Vagina (tissue), 2 donors: ENCODE measurements at regions not wholly inside any gene's neighbourhood (a gene's known extent, or its start where the extent isn't known, plus 50 kb on each side); places are given as distances from the start of the nearest gene placed in this dataset.

ENCODE experiments used
- DNase-seq, 2 donors: peaks; one replicate each; pipeline ENCODE4 v3.0.0-alpha.2; 2017; ENCODE audit errors: extremely low spot score in 2 of 2
- H3K27ac ChIP-seq: fragments of 200-600 bp; sonication (generic); one replicate; pipeline ENCODE4 v1.5.1; 2019
- H3K27me3 ChIP-seq: fragments of 200-600 bp; sonication (generic); one replicate; pipeline ENCODE4 v1.5.1; 2019
- H3K36me3 ChIP-seq, 2 donors: fragments of 200-600 bp; sonication (generic); one replicate each; pipeline ENCODE4 v1.5.1; 2017 to 2019
- H3K4me1 ChIP-seq: fragments of 200-600 bp; sonication (generic); one replicate; pipeline ENCODE4 v1.5.1; 2019
- H3K4me3 ChIP-seq, 2 donors: fragments of 200-600 bp; sonication (generic); 1 replicate in 1 of 2; 2 replicates in 1 of 2; pipeline ENCODE4 v1.5.1; 2016 to 2019
- H3K9me3 ChIP-seq: fragments of 200-600 bp; sonication (generic); one replicate; pipeline ENCODE4 v1.5.1; 2019
- POLR2A ChIP-seq, 2 donors: fragments of 450-650 bp; IDR thresholded peaks; one replicate each; pipeline ENCODE4 v1.6.1; 2017; ENCODE audit warnings: antibody characterized with exemption in 2 of 2, mild to moderate bottlenecking in 2 of 2, moderate library complexity in 2 of 2
- POLR2AphosphoS5 ChIP-seq, 2 donors: sonication (generic); formaldehyde crosslinking; IDR thresholded peaks; one replicate each; pipeline ENCODE4 v1.9.0; 2017; ENCODE audit warnings: antibody characterized with exemption in 2 of 2, mild to moderate bottlenecking in 2 of 2, low read depth in 1 of 2; ENCODE audit not compliant: insufficient read depth in 1 of 2
- intact Hi-C: fragments of 100-400 bp; cut with DNase I; formaldehyde crosslinking; loops from one replicate; pipeline ENCODE4 v1.15.1; 2023
- TF ChIP-seq, protein P1 (sequence below), 3 experiments: fragments of 450-650 bp in 2 of 3; fragments of 200-600 bp in 1 of 3; sonication (generic) in 1 of 3; IDR thresholded peaks; one replicate each; pipeline ENCODE4 v1.5.1; 2017 to 2019; ENCODE audit warnings: antibody characterized with exemption in 3 of 3, mild to moderate bottlenecking in 2 of 3, moderate library complexity in 2 of 3

DNA sequence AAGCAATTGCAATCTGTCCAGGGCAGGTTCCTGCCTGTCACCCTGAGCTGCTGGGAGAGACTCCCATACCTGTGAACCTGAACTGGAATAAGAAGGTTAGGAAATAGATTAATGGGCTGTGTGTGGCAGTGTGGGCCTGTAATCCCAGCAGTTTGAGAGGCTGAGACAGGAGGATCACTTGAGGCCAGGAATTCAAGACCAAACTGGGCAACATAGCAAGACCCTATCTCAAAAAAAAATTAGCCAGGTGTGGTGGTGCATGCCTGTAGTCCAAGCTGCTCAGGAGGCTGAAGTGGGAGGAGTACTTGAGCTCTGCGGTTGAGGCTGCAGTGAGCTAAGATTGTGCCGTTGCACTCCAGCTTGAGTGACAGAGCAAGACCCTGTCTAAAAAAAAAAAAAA lies 127.7 kb upstream of the DSEL start:
- Histone ChIP-seq H3K4me1 (no peaks in the 10 kb centered on the region), H3K4me3 (no peak overlapping the region), H3K27ac (no peak overlapping the region), H3K9me3 (no peaks in the 10 kb centered on the region), H3K36me3 (no peaks in the 10 kb centered on the region), H3K27me3 (no peaks in the 10 kb centered on the region)
- no peak for TF ChIP-seq POLR2A (IDR thresholded peaks at IDR 0.05)
- TF ChIP-seq, protein P1, sequence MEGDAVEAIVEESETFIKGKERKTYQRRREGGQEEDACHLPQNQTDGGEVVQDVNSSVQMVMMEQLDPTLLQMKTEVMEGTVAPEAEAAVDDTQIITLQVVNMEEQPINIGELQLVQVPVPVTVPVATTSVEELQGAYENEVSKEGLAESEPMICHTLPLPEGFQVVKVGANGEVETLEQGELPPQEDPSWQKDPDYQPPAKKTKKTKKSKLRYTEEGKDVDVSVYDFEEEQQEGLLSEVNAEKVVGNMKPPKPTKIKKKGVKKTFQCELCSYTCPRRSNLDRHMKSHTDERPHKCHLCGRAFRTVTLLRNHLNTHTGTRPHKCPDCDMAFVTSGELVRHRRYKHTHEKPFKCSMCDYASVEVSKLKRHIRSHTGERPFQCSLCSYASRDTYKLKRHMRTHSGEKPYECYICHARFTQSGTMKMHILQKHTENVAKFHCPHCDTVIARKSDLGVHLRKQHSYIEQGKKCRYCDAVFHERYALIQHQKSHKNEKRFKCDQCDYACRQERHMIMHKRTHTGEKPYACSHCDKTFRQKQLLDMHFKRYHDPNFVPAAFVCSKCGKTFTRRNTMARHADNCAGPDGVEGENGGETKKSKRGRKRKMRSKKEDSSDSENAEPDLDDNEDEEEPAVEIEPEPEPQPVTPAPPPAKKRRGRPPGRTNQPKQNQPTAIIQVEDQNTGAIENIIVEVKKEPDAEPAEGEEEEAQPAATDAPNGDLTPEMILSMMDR (IDR thresholded peaks at IDR 0.05): no peak
- no peak for TF ChIP-seq POLR2AphosphoS5 (IDR thresholded peaks at IDR 0.05; ENCODE audit: insufficient read depth in 1 of 2, low read depth in 1 of 2)
- no peak for DNase-seq
- intact Hi-C loops: loop anchor here (10.0 kb wide), 1 partner anchor 71 kb away; no protein-coding TSS in a partner anchor

DNA sequence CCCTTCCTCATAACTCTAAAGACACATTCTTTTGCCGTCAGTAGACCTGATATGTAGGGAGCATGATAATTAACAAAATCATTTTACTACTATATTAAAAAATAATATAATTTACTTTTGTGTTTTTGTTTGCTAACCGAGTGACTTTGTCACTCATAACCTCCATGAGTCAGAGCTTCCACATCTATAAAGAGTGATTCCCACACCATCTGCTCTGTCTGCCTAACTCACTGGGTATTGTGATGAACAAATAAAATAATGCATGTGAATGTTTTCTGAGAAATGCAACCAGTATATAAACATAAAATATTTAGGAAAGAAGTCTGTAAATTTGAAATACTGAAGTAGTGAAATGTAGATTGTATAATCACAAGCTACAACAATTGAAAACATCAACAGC lies 123.4 kb upstream of the DSEL start:
- H3K27ac ChIP-seq: no peak overlapping the region
- H3K27me3 ChIP-seq: no peaks in the 10 kb centered on the region
- H3K4me3 ChIP-seq: no peak overlapping the region
- no peak for DNase-seq
- H3K36me3 ChIP-seq: no peaks in the 10 kb centered on the region
- no peaks in the 10 kb centered on the region for H3K9me3 ChIP-seq
- TF ChIP-seq POLR2AphosphoS5 (IDR thresholded peaks at IDR 0.05; ENCODE audit: insufficient read depth in 1 of 2, low read depth in 1 of 2) (no peak), POLR2A (IDR thresholded peaks at IDR 0.05) (no peak)
- TF ChIP-seq, protein P1 (IDR thresholded peaks at IDR 0.05): no peak
- H3K4me1 ChIP-seq: no peaks in the 10 kb centered on the region
- intact Hi-C loops: loop anchor here (10.0 kb wide), 1 partner anchor 75 kb away; no protein-coding TSS in a partner anchor

- Histone ChIP-seq H3K4me1 (no peaks in the 10 kb centered on the region), H3K27ac (no peak overlapping the region), H3K27me3 (no peaks in the 10 kb centered on the region), H3K9me3 (no peaks in the 10 kb centered on the region), H3K4me3 (no peak overlapping the region), H3K36me3 (no peaks in the 10 kb centered on the region)
- TF ChIP-seq, protein P1 (IDR thresholded peaks at IDR 0.05): no peak
- TF ChIP-seq POLR2A (IDR thresholded peaks at IDR 0.05) (no peak), POLR2AphosphoS5 (IDR thresholded peaks at IDR 0.05; ENCODE audit: insufficient read depth in 1 of 2, low read depth in 1 of 2) (no peak)
- DNase-seq: no peak
- intact Hi-C loops: no loop called here
Observed at GRCh38 chr18:67636597-67637385, 120.3 kb upstream of the DSEL start.

DNA sequence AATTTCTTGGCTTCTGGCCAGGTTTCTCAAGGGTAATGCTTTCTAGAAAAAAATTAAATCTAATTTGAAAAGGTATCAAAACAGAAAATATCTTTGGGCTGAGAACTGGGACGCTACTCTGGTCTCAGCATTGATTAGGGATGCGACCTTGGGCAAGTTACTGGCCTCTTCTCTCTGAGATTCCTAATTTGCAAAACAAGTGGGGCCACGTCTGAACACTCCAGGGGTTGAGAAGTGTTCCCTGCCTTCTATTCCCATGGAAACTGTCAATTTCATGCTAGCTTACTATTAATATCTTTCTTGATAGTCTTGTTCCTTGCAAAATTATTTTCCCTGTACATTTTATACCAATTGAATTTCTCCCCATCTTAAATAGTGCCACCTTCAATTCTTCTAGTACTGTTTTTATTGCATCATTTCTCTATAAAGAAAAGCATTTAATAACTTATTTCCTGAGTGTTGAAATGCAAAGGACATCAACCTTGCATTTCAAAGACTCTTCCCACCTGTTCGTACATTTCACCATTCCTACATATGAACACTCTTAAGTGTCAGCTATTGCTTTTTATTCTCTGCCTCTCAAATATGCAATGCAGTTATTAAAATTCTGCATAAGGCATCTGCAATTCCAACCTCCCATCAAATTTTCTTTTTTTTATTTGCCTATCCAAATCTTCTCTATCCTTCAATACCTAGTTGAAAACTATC lies 118.3 kb upstream of the DSEL start:
- Histone ChIP-seq H3K36me3 (no peaks in the 10 kb centered on the region), H3K4me1 (no peaks in the 10 kb centered on the region), H3K27ac (no peak overlapping the region), H3K9me3 (no peaks in the 10 kb centered on the region), H3K4me3 (no peak overlapping the region), H3K27me3 (no peaks in the 10 kb centered on the region)
- DNase-seq: no peak
- intact Hi-C loops: no loop called here
- no peak for TF ChIP-seq POLR2A (IDR thresholded peaks at IDR 0.05)
- TF ChIP-seq POLR2AphosphoS5 (IDR thresholded peaks at IDR 0.05; ENCODE audit: insufficient read depth in 1 of 2, low read depth in 1 of 2): no peak

- intact Hi-C loops: no loop called here
- TF ChIP-seq, protein P1 (IDR thresholded peaks at IDR 0.05): no peak
- TF ChIP-seq POLR2AphosphoS5 (IDR thresholded peaks at IDR 0.05; ENCODE audit: insufficient read depth in 1 of 2, low read depth in 1 of 2) (no peak), POLR2A (IDR thresholded peaks at IDR 0.05) (no peak)
- no peaks in the 10 kb centered on the region for H3K27me3 ChIP-seq
- no peak for DNase-seq
- no peak overlapping the region for H3K27ac ChIP-seq
- H3K4me3 ChIP-seq: no peak overlapping the region
- H3K4me1 ChIP-seq: no peaks in the 10 kb centered on the region
- H3K36me3 ChIP-seq: no peaks in the 10 kb centered on the region
- no peaks in the 10 kb centered on the region for H3K9me3 ChIP-seq
Observed at GRCh38 chr18:67633939-67634338, 117.4 kb upstream of the DSEL start.
